Endodermal cell (in vitro differentiated cells): ENCODE measurements at regions not wholly inside any gene's neighbourhood (a gene's known extent, or its start where the extent isn't known, plus 50 kb on each side); places are given as distances from the start of the nearest gene placed in this dataset.

Source experiments
- DNase-seq: peaks from one replicate; pipeline ENCODE4 v3.0.0-alpha.2; 2017
- H3K27ac ChIP-seq: 2 replicates; pipeline ENCODE4 v1.5.1; 2013; ENCODE audit warnings: mild to moderate bottlenecking, low read depth, low read length, moderate library complexity
- H3K27me3 ChIP-seq: 2 replicates; pipeline ENCODE4 v1.6.1; 2013; ENCODE audit warnings: mild to moderate bottlenecking, low read length, moderate library complexity; ENCODE audit not compliant: insufficient read depth, control insufficient read depth, poor library complexity, severe bottlenecking
- H3K36me3 ChIP-seq: 2 replicates; pipeline ENCODE4 v1.7.0; 2013; ENCODE audit warnings: mild to moderate bottlenecking, low read length, moderate library complexity; ENCODE audit not compliant: control insufficient read depth, insufficient read depth
- H3K4me1 ChIP-seq: one replicate; pipeline ENCODE4 v1.7.0; 2013; ENCODE audit warnings: low read length; ENCODE audit not compliant: control insufficient read depth, insufficient read depth
- H3K4me3 ChIP-seq: 2 replicates; pipeline ENCODE4 v1.5.1; 2013; ENCODE audit warnings: mild to moderate bottlenecking, low read length, moderate library complexity
- H3K9ac ChIP-seq: 2 replicates; pipeline ENCODE4 v1.6.1; 2013; ENCODE audit warnings: mild to moderate bottlenecking, low read length, moderate library complexity; ENCODE audit not compliant: poor library complexity, severe bottlenecking; ENCODE audit errors: extremely low read depth
- H3K9me3 ChIP-seq: 2 replicates; pipeline ENCODE4 v1.6.1; 2013; ENCODE audit warnings: mild to moderate bottlenecking, low read length, moderate library complexity; ENCODE audit not compliant: control insufficient read depth
- H3K27ac Mint-ChIP-seq: 2 replicates; pipeline ENCODE4 v1.8.0; 2020; ENCODE audit warnings: mixed read lengths
- H3K27me3 Mint-ChIP-seq: 2 replicates; pipeline ENCODE4 v1.8.0; 2021; ENCODE audit warnings: mild to moderate bottlenecking, mixed read lengths; ENCODE audit not compliant: insufficient read depth
- H3K36me3 Mint-ChIP-seq: 2 replicates; pipeline ENCODE4 v1.8.0; 2020; ENCODE audit warnings: low read depth, mixed read lengths
- H3K4me1 Mint-ChIP-seq: 2 replicates; pipeline ENCODE4 v1.8.0; 2020; ENCODE audit warnings: mixed read lengths
- H3K4me3 Mint-ChIP-seq: 2 replicates; pipeline ENCODE4 v1.8.0; 2020; ENCODE audit warnings: mild to moderate bottlenecking, moderate library complexity, mixed read lengths
- H3K9me3 Mint-ChIP-seq: 2 replicates; pipeline ENCODE4 v1.8.0; 2020; ENCODE audit warnings: mild to moderate bottlenecking, mixed read lengths
- WGBS, 2 experiments: methylation state at CpG; one replicate each; pipeline versions ENCODE4 v1.1.5 to v1.1.7; 2013; ENCODE audit warnings: missing lambda C conversion rate in 2 of 2, mixed read lengths in 1 of 2; ENCODE audit not compliant: insufficient coverage in 1 of 2, insufficient read length in 1 of 2; 5-methylcytosine and 5-hydroxymethylcytosine counted together
- TF ChIP-seq, protein P1 (sequence below): fragments of 200-600 bp; sonication (generic); conservative IDR thresholded peaks from 2 replicates; pipeline ENCODE4 v1.5.0; 2021; ENCODE audit warnings: antibody characterized with exemption, mild to moderate bottlenecking

DNA sequence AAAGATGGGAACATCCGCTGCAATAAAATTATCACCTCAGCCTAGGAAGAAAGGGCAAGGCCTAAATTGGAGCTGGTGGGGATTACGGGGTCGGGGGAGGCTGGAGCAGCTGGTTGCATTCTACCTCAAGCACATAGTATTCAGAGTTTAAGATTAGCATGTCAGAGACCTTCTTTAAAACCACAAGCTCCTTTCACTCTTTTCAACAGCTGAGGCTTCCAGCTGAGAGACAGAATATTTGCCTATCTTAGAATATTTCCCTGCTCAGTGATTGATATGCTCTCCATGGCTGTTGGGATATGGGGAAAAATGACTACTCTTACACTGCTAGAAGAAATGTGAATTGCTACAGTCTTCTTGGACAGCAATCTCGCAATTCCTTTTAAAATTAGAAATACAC is 248.6 kb downstream of the TBX15 start:
- H3K27ac Mint-ChIP-seq, result no peak overlapping the region
- WGBS, 2 experiments, result 52% methylated on average over 4 of the region's 4 CpGs; no CpG with 5 or more reads in 1 of the 2 experiments
- TF ChIP-seq, protein P1, sequence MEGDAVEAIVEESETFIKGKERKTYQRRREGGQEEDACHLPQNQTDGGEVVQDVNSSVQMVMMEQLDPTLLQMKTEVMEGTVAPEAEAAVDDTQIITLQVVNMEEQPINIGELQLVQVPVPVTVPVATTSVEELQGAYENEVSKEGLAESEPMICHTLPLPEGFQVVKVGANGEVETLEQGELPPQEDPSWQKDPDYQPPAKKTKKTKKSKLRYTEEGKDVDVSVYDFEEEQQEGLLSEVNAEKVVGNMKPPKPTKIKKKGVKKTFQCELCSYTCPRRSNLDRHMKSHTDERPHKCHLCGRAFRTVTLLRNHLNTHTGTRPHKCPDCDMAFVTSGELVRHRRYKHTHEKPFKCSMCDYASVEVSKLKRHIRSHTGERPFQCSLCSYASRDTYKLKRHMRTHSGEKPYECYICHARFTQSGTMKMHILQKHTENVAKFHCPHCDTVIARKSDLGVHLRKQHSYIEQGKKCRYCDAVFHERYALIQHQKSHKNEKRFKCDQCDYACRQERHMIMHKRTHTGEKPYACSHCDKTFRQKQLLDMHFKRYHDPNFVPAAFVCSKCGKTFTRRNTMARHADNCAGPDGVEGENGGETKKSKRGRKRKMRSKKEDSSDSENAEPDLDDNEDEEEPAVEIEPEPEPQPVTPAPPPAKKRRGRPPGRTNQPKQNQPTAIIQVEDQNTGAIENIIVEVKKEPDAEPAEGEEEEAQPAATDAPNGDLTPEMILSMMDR, result no peak
- peaks cover 14% of the 10 kb centered on the region for H3K27me3 Mint-ChIP-seq
- H3K4me3 Mint-ChIP-seq, result no peak overlapping the region
- H3K9me3 ChIP-seq, result no peaks in the 10 kb centered on the region
- no peak overlapping the region for H3K4me3 ChIP-seq
- H3K36me3 ChIP-seq, result no peaks in the 10 kb centered on the region
- peaks cover 10% of the 10 kb centered on the region for H3K27me3 ChIP-seq
- DNase-seq, result peak; percentile 67
- H3K4me1 Mint-ChIP-seq, result peaks cover 5% of the 10 kb centered on the region
- H3K9ac ChIP-seq, result no peak overlapping the region
- H3K36me3 Mint-ChIP-seq, result no peaks in the 10 kb centered on the region
- H3K4me1 ChIP-seq, result no peaks in the 10 kb centered on the region
- no peak overlapping the region for H3K27ac ChIP-seq
- no peaks in the 10 kb centered on the region for H3K9me3 Mint-ChIP-seq

- H3K27ac Mint-ChIP-seq, result no peak overlapping the region
- Histone ChIP-seq H3K4me3 (no peak overlapping the region), H3K27me3 (peaks cover 10% of the 10 kb centered on the region), H3K9me3 (no peaks in the 10 kb centered on the region), H3K36me3 (no peaks in the 10 kb centered on the region), H3K4me1 (no peaks in the 10 kb centered on the region), H3K9ac (no peak overlapping the region), H3K27ac (no peak overlapping the region)
- TF ChIP-seq, protein P1, result no peak
- no peak overlapping the region for H3K4me3 Mint-ChIP-seq
- H3K36me3 Mint-ChIP-seq, result no peaks in the 10 kb centered on the region
- no CpG with 5 or more reads among the region's 1 CpG for WGBS, 2 experiments
- H3K4me1 Mint-ChIP-seq, result peaks cover 5% of the 10 kb centered on the region
- H3K9me3 Mint-ChIP-seq, result no peaks in the 10 kb centered on the region
- H3K27me3 Mint-ChIP-seq, result peaks cover 14% of the 10 kb centered on the region
- DNase-seq, result no peak
These were observed 251.8 kb downstream of the TBX15 start for GRCh38 chr1:118736322-118736721.

DNA sequence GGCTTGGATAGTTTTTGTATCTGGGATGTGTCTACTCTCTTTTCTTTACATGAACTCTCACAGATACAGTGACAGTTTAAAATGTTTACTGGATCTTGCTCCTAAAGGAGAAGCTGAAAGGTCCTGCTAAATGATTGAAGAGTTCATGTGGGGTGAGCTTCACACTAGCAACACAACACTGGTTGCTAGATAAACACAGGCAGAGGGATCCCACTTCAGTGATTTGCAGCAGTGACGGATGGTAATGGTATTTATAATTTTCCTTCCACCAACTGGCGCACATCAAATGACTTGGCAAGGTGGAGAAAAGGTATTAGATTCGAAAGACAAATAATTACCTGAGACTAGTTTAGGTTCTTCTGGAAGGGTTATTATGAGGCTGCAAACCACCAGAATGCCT is 270.2 kb downstream of the TBX15 start:
- Histone ChIP-seq H3K4me1 (no peaks in the 10 kb centered on the region), H3K9me3 (no peaks in the 10 kb centered on the region), H3K27ac (no peak overlapping the region), H3K9ac (no peak overlapping the region), H3K36me3 (no peaks in the 10 kb centered on the region), H3K4me3 (no peak overlapping the region), H3K27me3 (no peaks in the 10 kb centered on the region)
- no peaks in the 10 kb centered on the region for H3K4me1 Mint-ChIP-seq
- TF ChIP-seq, protein P1, result no peak
- H3K4me3 Mint-ChIP-seq, result no peak overlapping the region
- H3K9me3 Mint-ChIP-seq, result peaks cover 5% of the 10 kb centered on the region
- H3K27ac Mint-ChIP-seq, result no peak overlapping the region
- DNase-seq, result no peak
- WGBS, 2 experiments, result 91% methylated on average over 3 of the region's 3 CpGs; no CpG with 5 or more reads in 1 of the 2 experiments
- H3K36me3 Mint-ChIP-seq, result peaks cover 1% of the 10 kb centered on the region
- no peaks in the 10 kb centered on the region for H3K27me3 Mint-ChIP-seq
